K562 (cell line): ENCODE measurements at regions not wholly inside any gene's neighbourhood (a gene's known extent, or its start where the extent isn't known, plus 50 kb on each side); places are given as distances from the start of the nearest gene placed in this dataset.

ENCODE experiments used
- E2F3 ChIP-seq: fragments of 250-450 bp; sonication (Bioruptor Pico); IDR thresholded peaks from 2 replicates; pipeline ENCODE4 v1.4.0; 2020; ENCODE audit warnings: mild to moderate bottlenecking
- GATAD2A ChIP-seq: fragments of 450-650 bp; IDR thresholded peaks from 2 replicates; pipeline ENCODE4 v1.6.1; 2017
- MCM3 ChIP-seq: fragments of 450-650 bp; IDR thresholded peaks from 2 replicates; pipeline ENCODE4 v1.6.1; 2016
- MGA ChIP-seq: fragments of 450-650 bp; IDR thresholded peaks from 2 replicates; pipeline ENCODE4 v1.6.1; 2016; ENCODE audit warnings: mild to moderate bottlenecking, moderate library complexity
- NUFIP1 ChIP-seq: fragments of 450-650 bp; IDR thresholded peaks from 2 replicates; pipeline ENCODE4 v1.6.1; 2018; ENCODE audit not compliant: partially characterized antibody

GRCh38 chr3:146658841-146659240 lies 53.7 kb upstream of the PLSCR5 start (continued):
- TF ChIP-seq MGA = no peak
- no peak for TF ChIP-seq NUFIP1
- TF ChIP-seq GATAD2A = no peak
- no peak for TF ChIP-seq MCM3
- no peak for TF ChIP-seq E2F3
